GM23338 (cell line): ENCODE measurements at regions not wholly inside any gene's neighbourhood (a gene's known extent, or its start where the extent isn't known, plus 50 kb on each side); places are given as distances from the start of the nearest gene placed in this dataset.
"Not testable (repeated sequence)": the region's sequence is repeated elsewhere in the genome, so short reads cannot be mapped to it uniquely, and the experiment has no call there.

ENCODE experiments used
- ATAC-seq: fragments of 200-7000 bp; cut with Tn5 transposase; 3 replicates; pipeline ENCODE4 v1.9.1; 2020
- DNase-seq: peaks from one replicate; pipeline ENCODE4 v3.0.0-alpha.2; 2015; ENCODE audit warnings: low spot score
- H2AFZ ChIP-seq: fragments of 200-600 bp; sonication (generic); 2 replicates; pipeline ENCODE4 v1.8.0; 2016; ENCODE audit warnings: antibody characterized with exemption, mild to moderate bottlenecking, moderate library complexity
- H3F3A ChIP-seq: fragments of 200-600 bp; sonication (generic); replicated peaks from 2 replicates; pipeline ENCODE4 v1.8.0; 2017; ENCODE audit warnings: antibody characterized with exemption, mixed run types, low read depth
- H3K27ac ChIP-seq: fragments of 200-600 bp; sonication (generic); 2 replicates; pipeline ENCODE4 v1.6.1; 2016; ENCODE audit warnings: low read depth
- H3K27me3 ChIP-seq: fragments of 200-600 bp; sonication (generic); 2 replicates; pipeline ENCODE4 v1.8.0; 2016; ENCODE audit warnings: mild to moderate bottlenecking, mixed run types, moderate library complexity; ENCODE audit not compliant: insufficient read depth
- H3K36me3 ChIP-seq: fragments of 200-600 bp; sonication (generic); 2 replicates; pipeline ENCODE4 v1.8.0; 2016; ENCODE audit warnings: mild to moderate bottlenecking; ENCODE audit not compliant: insufficient read depth
- H3K4me1 ChIP-seq: fragments of 200-600 bp; sonication (generic); 2 replicates; pipeline ENCODE4 v1.8.0; 2016; ENCODE audit warnings: mild to moderate bottlenecking, moderate library complexity; ENCODE audit not compliant: insufficient read depth
- H3K4me2 ChIP-seq: fragments of 200-600 bp; sonication (generic); 2 replicates; pipeline ENCODE4 v1.7.1; 2017; ENCODE audit warnings: mixed run types
- H3K4me3 ChIP-seq: fragments of 200-600 bp; sonication (generic); 2 replicates; pipeline ENCODE4 v1.6.1; 2016; ENCODE audit warnings: mixed run types
- H3K79me2 ChIP-seq: fragments of 200-600 bp; sonication (generic); replicated peaks from 2 replicates; pipeline ENCODE4 v1.8.0; 2017; ENCODE audit warnings: mild to moderate bottlenecking; ENCODE audit not compliant: insufficient read depth
- H3K9me2 ChIP-seq: fragments of 200-600 bp; sonication (generic); 2 replicates; pipeline ENCODE4 v1.8.0; 2017; ENCODE audit not compliant: insufficient read depth
- H4K20me1 ChIP-seq: fragments of 200-600 bp; sonication (generic); replicated peaks from 2 replicates; pipeline ENCODE4 v1.8.0; 2017; ENCODE audit warnings: mild to moderate bottlenecking; ENCODE audit not compliant: insufficient read depth
- H3K27ac Mint-ChIP-seq: 2 replicates; pipeline ENCODE4 v1.8.0; 2020; ENCODE audit warnings: inconsistent platforms, mild to moderate bottlenecking, moderate library complexity, mixed read lengths
- H3K27me3 Mint-ChIP-seq: 3 replicates; pipeline ENCODE4 v1.8.0; 2022; ENCODE audit warnings: low read depth, mild to moderate bottlenecking, moderate library complexity, mixed read lengths, inconsistent platforms; ENCODE audit not compliant: insufficient read depth, poor library complexity
- H3K36me3 Mint-ChIP-seq: 3 replicates; pipeline ENCODE4 v1.8.0; 2021; ENCODE audit warnings: low read depth, mild to moderate bottlenecking, inconsistent platforms, moderate library complexity, mixed read lengths
- H3K4me1 Mint-ChIP-seq: 3 replicates; pipeline ENCODE4 v1.8.0; 2020; ENCODE audit warnings: mild to moderate bottlenecking, inconsistent platforms, mixed read lengths
- H3K4me3 Mint-ChIP-seq: 3 replicates; pipeline ENCODE4 v1.8.0; 2021; ENCODE audit warnings: moderate library complexity, mild to moderate bottlenecking, inconsistent platforms, mixed read lengths
- H3K9me3 Mint-ChIP-seq: 3 replicates; pipeline ENCODE4 v1.8.0; 2020; ENCODE audit warnings: moderate library complexity, mild to moderate bottlenecking, inconsistent platforms, mixed read lengths
- CREB1 ChIP-seq: fragments of 250-450 bp; sonication (Bioruptor Pico); IDR thresholded peaks from 2 replicates; pipeline ENCODE4 v1.5.0; 2020; ENCODE audit warnings: low read depth, mild to moderate bottlenecking, moderate library complexity
- ETS1 ChIP-seq: IDR thresholded peaks from 2 replicates; pipeline ENCODE4 v1.6.1; 2016; ENCODE audit warnings: antibody characterized with exemption
- EZH2 ChIP-seq: fragments of 200-600 bp; sonication (generic); IDR thresholded peaks from one replicate; pipeline ENCODE4 v1.8.0; 2017; ENCODE audit warnings: antibody characterized with exemption, mild to moderate bottlenecking, low read depth; ENCODE audit not compliant: unreplicated experiment
- EZH2phosphoT487 ChIP-seq: fragments of 200-600 bp; sonication (generic); IDR thresholded peaks from one replicate; pipeline ENCODE4 v1.8.1; 2018; ENCODE audit warnings: antibody characterized with exemption; ENCODE audit not compliant: unreplicated experiment
- JUNB ChIP-seq: IDR thresholded peaks from one replicate; pipeline ENCODE4 v1.6.1; 2016; ENCODE audit warnings: antibody characterized with exemption; ENCODE audit not compliant: unreplicated experiment
- POLR2AphosphoS5 ChIP-seq: IDR thresholded peaks from 2 replicates; pipeline ENCODE4 v1.6.1; 2016; ENCODE audit warnings: antibody characterized with exemption, low read depth
- REST ChIP-seq: IDR thresholded peaks from one replicate; pipeline ENCODE4 v1.6.1; 2018; ENCODE audit warnings: antibody characterized with exemption; ENCODE audit not compliant: unreplicated experiment
- ZNF114 ChIP-seq: fragments of 250-450 bp; sonication (Bioruptor Pico); IDR thresholded peaks from 2 replicates; pipeline ENCODE4 v1.5.0; 2020; ENCODE audit warnings: mild to moderate bottlenecking, moderate library complexity
- ZNF331 ChIP-seq: fragments of 250-450 bp; sonication (Bioruptor Pico); IDR thresholded peaks from 2 replicates; pipeline ENCODE4 v1.5.0; 2020; ENCODE audit warnings: low read depth, mild to moderate bottlenecking, moderate library complexity
- ZNF462 ChIP-seq: fragments of 250-450 bp; sonication (Bioruptor Pico); IDR thresholded peaks from 2 replicates; pipeline ENCODE4 v1.5.0; 2020; ENCODE audit warnings: mild to moderate bottlenecking, moderate library complexity

GRCh38 chr7:7005303-7005702 is 177.0 kb upstream of the C1GALT1 start:
- DNase-seq (no peak), ATAC-seq (no peak)
- Histone ChIP-seq H3K4me3 (no peak overlapping the region), H3K79me2 (no peaks in the 10 kb centered on the region), H3K36me3 (no peaks in the 10 kb centered on the region), H3K27ac (no peak overlapping the region), H3K9me2 (0 out of 2 replicates have a peak, but pooled peaks cover 6% of the 10 kb centered on the region), H3K4me1 (peaks cover 12% of the 10 kb centered on the region; the same call in 1 of the 2 replicates), H2AFZ (no peak overlapping the region), H3K27me3 (no peaks in the 10 kb centered on the region), H4K20me1 (no peaks in the 10 kb centered on the region), H3K4me2 (no peak overlapping the region), H3F3A (no peaks in the 10 kb centered on the region)
- TF ChIP-seq EZH2 (no peak), ZNF462 (CRISPR knock-in tag) (no peak), EZH2phosphoT487 (no peak), ETS1 (no peak), ZNF331 (no peak), ZNF114 (CRISPR knock-in tag) (no peak), POLR2AphosphoS5 (no peak), REST (no peak), CREB1 (CRISPR knock-in tag) (no peak), JUNB (no peak)
- H3K4me1 Mint-ChIP-seq, result peaks cover 23% of the 10 kb centered on the region
- H3K4me3 Mint-ChIP-seq, result no peak overlapping the region
- H3K27ac Mint-ChIP-seq, result no peak overlapping the region
- peaks cover 5% of the 10 kb centered on the region for H3K27me3 Mint-ChIP-seq
- peaks cover 13% of the 10 kb centered on the region for H3K9me3 Mint-ChIP-seq
- H3K36me3 Mint-ChIP-seq, result peaks cover 12% of the 10 kb centered on the region; the same call in 2 of the 3 replicates

GRCh38 chr7:7005949-7006348 is 176.4 kb upstream of the C1GALT1 start:
- H3K27ac Mint-ChIP-seq, H3K36me3 ChIP-seq, H3K27ac ChIP-seq, H4K20me1 ChIP-seq, DNase-seq, H3K4me3 ChIP-seq, H3K9me2 ChIP-seq, H2AFZ ChIP-seq, ATAC-seq, H3F3A ChIP-seq, H3K4me2 ChIP-seq, H3K79me2 ChIP-seq, H3K4me3 Mint-ChIP-seq, H3K27me3 ChIP-seq, H3K27me3 Mint-ChIP-seq: not testable (repeated sequence)
- H3K4me1 ChIP-seq, result peaks cover 12% of the 10 kb centered on the region; the same call in 1 of the 2 replicates
- Mint-ChIP-seq H3K4me1 (peaks cover 23% of the 10 kb centered on the region), H3K36me3 (peaks cover 12% of the 10 kb centered on the region; the same call in 2 of the 3 replicates), H3K9me3 (peaks cover 14% of the 10 kb centered on the region)
